ENCODE measurements at regions not wholly inside any gene's neighbourhood (a gene's known extent, or its start where the extent isn't known, plus 50 kb on each side); places are given as distances from the start of the nearest gene placed in this dataset.

DNA sequence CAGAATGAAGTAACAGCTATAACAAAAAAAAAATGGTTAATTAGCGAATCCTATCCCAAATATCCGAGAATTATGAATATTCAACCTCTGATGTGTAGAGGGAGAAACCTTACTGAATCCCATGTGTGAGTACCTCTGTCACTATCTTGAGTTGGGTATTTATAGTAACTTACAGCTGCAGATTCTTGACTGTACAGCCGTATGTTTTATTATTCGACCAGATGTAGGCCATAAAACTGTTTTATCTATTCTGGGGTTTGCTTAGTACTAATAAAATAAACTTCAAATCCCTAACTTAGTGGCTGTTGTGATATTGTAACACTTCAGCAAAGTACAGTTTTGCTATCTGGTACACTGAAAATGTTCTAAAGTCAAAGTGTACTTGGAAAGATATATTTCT is 120.0 kb downstream of the EFNB2 start:
- no peak for TF ChIP-seq POLR2A (IDR thresholded peaks at IDR 0.05)
- TF ChIP-seq, protein P1, sequence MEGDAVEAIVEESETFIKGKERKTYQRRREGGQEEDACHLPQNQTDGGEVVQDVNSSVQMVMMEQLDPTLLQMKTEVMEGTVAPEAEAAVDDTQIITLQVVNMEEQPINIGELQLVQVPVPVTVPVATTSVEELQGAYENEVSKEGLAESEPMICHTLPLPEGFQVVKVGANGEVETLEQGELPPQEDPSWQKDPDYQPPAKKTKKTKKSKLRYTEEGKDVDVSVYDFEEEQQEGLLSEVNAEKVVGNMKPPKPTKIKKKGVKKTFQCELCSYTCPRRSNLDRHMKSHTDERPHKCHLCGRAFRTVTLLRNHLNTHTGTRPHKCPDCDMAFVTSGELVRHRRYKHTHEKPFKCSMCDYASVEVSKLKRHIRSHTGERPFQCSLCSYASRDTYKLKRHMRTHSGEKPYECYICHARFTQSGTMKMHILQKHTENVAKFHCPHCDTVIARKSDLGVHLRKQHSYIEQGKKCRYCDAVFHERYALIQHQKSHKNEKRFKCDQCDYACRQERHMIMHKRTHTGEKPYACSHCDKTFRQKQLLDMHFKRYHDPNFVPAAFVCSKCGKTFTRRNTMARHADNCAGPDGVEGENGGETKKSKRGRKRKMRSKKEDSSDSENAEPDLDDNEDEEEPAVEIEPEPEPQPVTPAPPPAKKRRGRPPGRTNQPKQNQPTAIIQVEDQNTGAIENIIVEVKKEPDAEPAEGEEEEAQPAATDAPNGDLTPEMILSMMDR (IDR thresholded peaks at IDR 0.05): no peak
- no peak for DNase-seq
- WGBS, 2 donors: 39 to 47% methylated on average over 4 of the region's 4 CpGs
- Histone ChIP-seq H3K36me3 (ENCODE audit: low read depth, missing control alignments) (no peaks in the 10 kb centered on the region), H3K27ac (no peak overlapping the region), H3K9me3 (no peaks in the 10 kb centered on the region), H3K4me1 (no peaks in the 10 kb centered on the region), H3K4me3 (no peak overlapping the region), H3K27me3 (no peaks in the 10 kb centered on the region)
- intact Hi-C loops (cut with DNase I; ENCODE audit: low total_unique reads): no loop called here

DNA sequence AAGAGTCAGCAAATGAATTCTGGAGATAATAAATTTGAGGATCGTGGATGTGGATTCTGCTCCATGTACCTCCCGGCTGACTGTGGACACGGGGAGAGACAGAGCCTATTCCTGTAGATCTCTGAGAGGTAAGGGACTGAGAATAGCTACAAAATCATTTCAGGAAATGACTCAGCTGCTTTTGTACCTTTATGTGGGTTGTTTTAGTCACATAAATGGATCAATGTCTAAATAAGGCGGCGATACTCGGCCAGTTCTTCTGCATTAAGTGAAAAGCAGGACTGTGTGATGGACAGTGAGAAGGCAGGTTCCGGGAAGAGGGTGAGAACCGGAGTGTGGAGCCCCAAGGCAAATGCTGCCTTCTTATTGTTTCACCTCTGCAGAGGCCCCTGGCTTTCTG is 128.1 kb downstream of the EFNB2 start:
- H3K4me3 ChIP-seq: no peak overlapping the region
- DNase-seq: no peak
- no peaks in the 10 kb centered on the region for H3K36me3 ChIP-seq (ENCODE audit: low read depth, missing control alignments)
- no peak overlapping the region for H3K27ac ChIP-seq
- no peaks in the 10 kb centered on the region for H3K4me1 ChIP-seq
- WGBS, 2 donors: 57 to 74% methylated on average over 7 to 8 of the region's 8 CpGs
- H3K9me3 ChIP-seq: no peaks in the 10 kb centered on the region
- intact Hi-C loops (cut with DNase I; ENCODE audit: low total_unique reads): no loop called here
- H3K27me3 ChIP-seq: no peaks in the 10 kb centered on the region
- no peak for TF ChIP-seq POLR2A (IDR thresholded peaks at IDR 0.05)
- TF ChIP-seq, protein P1 (IDR thresholded peaks at IDR 0.05): no peak

DNA sequence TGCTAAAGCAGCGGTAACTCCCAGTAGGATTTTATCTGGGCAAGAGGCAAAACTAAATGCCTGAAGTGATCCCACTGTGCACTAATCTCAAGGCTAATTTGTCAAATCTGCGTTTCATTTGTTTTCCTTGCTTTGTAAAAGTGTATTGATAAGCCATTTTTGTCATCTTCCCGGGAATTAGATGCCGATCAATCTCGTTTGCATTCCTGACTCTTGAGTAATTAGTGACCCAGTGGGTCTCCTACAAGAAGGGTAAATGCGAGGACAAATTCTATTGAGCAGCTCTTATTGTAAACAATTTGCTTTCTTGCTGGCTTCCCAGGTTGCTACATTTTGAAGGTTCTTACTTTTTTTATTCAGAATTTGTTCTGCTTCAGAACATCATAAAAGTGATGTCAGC is 129.7 kb downstream of the EFNB2 start:
- Histone ChIP-seq H3K4me3 (no peak overlapping the region), H3K4me1 (no peaks in the 10 kb centered on the region), H3K27ac (no peak overlapping the region), H3K36me3 (ENCODE audit: low read depth, missing control alignments) (no peaks in the 10 kb centered on the region), H3K9me3 (no peaks in the 10 kb centered on the region), H3K27me3 (no peaks in the 10 kb centered on the region)
- DNase-seq: no peak
- WGBS, 2 donors: 64 to 73% methylated on average over 6 of the region's 6 CpGs
- intact Hi-C loops (cut with DNase I; ENCODE audit: low total_unique reads): no loop called here
- TF ChIP-seq POLR2A (IDR thresholded peaks at IDR 0.05): no peak
- TF ChIP-seq, protein P1 (IDR thresholded peaks at IDR 0.05): no peak

DNA sequence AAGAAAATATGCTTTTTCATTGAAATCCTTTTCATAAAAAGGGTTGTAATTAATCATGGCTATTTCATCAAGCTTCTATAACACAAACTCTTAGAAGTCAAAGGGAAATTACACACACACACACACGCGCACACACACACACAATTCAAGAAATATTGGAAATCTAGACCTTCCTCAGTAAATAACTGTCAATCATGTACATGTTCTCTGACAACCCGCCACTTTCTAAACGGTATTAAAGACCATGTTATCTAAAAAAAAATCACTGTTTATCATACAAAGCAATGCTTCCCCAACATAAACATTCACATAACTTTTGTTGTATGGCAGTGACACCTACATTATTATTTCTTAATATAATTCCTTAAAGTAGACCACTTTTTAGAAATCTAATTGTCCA is 132.2 kb downstream of the EFNB2 start:
- H3K4me1 ChIP-seq: no peaks in the 10 kb centered on the region
- WGBS, 2 donors: 77 to 85% methylated on average over 4 of the region's 4 CpGs
- no peaks in the 10 kb centered on the region for H3K36me3 ChIP-seq (ENCODE audit: low read depth, missing control alignments)
- no peaks in the 10 kb centered on the region for H3K27me3 ChIP-seq
- intact Hi-C loops (cut with DNase I; ENCODE audit: low total_unique reads): no loop called here
- no peak overlapping the region for H3K4me3 ChIP-seq
- TF ChIP-seq, protein P1 (IDR thresholded peaks at IDR 0.05): no peak
- no peak for TF ChIP-seq POLR2A (IDR thresholded peaks at IDR 0.05)
- no peak overlapping the region for H3K27ac ChIP-seq
- no peaks in the 10 kb centered on the region for H3K9me3 ChIP-seq
- DNase-seq: no peak

DNA sequence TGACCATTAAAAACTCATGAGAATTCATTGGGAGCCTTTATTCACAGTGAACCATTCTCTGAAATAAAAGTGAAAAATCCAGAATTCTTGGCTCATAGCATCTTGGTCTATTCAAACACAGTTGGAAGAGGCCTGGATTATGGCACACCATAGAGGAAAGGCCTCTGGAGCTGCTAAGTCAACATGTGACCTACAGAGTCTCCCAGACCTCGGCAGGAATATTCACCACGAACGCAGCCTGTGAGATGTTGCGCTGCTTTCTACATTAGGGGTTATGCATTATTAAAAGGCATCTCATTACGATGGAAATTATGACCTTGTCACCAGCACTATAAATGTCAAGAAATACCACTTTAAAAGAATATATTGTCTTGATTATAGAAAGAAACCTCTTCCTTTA is 132.6 kb downstream of the EFNB2 start:
- H3K27me3 ChIP-seq: no peaks in the 10 kb centered on the region
- TF ChIP-seq, protein P1 (IDR thresholded peaks at IDR 0.05): no peak
- TF ChIP-seq POLR2A (IDR thresholded peaks at IDR 0.05): no peak
- DNase-seq: no peak
- no peaks in the 10 kb centered on the region for H3K9me3 ChIP-seq
- no peaks in the 10 kb centered on the region for H3K36me3 ChIP-seq (ENCODE audit: low read depth, missing control alignments)
- H3K4me1 ChIP-seq: no peaks in the 10 kb centered on the region
- H3K4me3 ChIP-seq: no peak overlapping the region
- intact Hi-C loops (cut with DNase I; ENCODE audit: low total_unique reads): no loop called here
- WGBS, 2 donors: 88 to 89% methylated on average over 5 of the region's 5 CpGs
- H3K27ac ChIP-seq: no peak overlapping the region
